ENCODE measurements at regions not wholly inside any gene's neighbourhood (a gene's known extent, or its start where the extent isn't known, plus 50 kb on each side); places are given as distances from the start of the nearest gene placed in this dataset.

GRCh38 chr4:22264261-22264660 is 251.6 kb downstream of the ADGRA3 start:
- H3K9me3 ChIP-seq = no peaks in the 10 kb centered on the region
- H3K36me3 Mint-ChIP-seq (ENCODE audit: insufficient read depth, unreplicated experiment) = no peaks in the 10 kb centered on the region
- POLR2A ChIA-PET = no interaction called here
- H3K27me3 Mint-ChIP-seq (ENCODE audit: insufficient read depth, unreplicated experiment) = peaks cover 3% of the 10 kb centered on the region
- no peak for DNase-seq
- intact Hi-C loops (cut with micrococcal nuclease; ENCODE audit: unreplicated experiment) = no loop called here
- peaks cover 9% of the 10 kb centered on the region for H3K9me3 Mint-ChIP-seq (ENCODE audit: unreplicated experiment)
- no peak for TF ChIP-seq CTCF (IDR thresholded peaks at IDR 0.05; ENCODE audit: insufficient read depth in 1 of 2, low read depth in 1 of 2, low read length in 1 of 2, severe bottlenecking in 1 of 2, unreplicated experiment in 1 of 2)
- CTCF ChIA-PET = no interaction called here
- H3K4me3 Mint-ChIP-seq (ENCODE audit: unreplicated experiment) = no peak overlapping the region
- H3K27me3 ChIP-seq (replicated peaks; ENCODE audit: control insufficient read depth, insufficient read depth, low read length) = no peaks in the 10 kb centered on the region
- H3K36me3 ChIP-seq (ENCODE audit: control insufficient read depth, insufficient read depth, low read length) = no peaks in the 10 kb centered on the region
- H3K4me1 ChIP-seq = no peaks in the 10 kb centered on the region
- no peaks in the 10 kb centered on the region for H3K4me1 Mint-ChIP-seq (ENCODE audit: low read depth, unreplicated experiment)
- BruUV-seq (replicated peaks) = no TSS peak
- H3K4me3 ChIP-seq (ENCODE audit: low read depth, low read length) = no peak overlapping the region
- H3K27ac Mint-ChIP-seq (ENCODE audit: unreplicated experiment) = no peak overlapping the region

- Mint-ChIP-seq H3K4me1 (ENCODE audit: low read depth, unreplicated experiment) (no peaks in the 10 kb centered on the region), H3K27ac (ENCODE audit: unreplicated experiment) (no peak overlapping the region), H3K9me3 (ENCODE audit: unreplicated experiment) (no peaks in the 10 kb centered on the region), H3K4me3 (ENCODE audit: unreplicated experiment) (no peak overlapping the region), H3K27me3 (ENCODE audit: insufficient read depth, unreplicated experiment) (no peaks in the 10 kb centered on the region), H3K36me3 (ENCODE audit: insufficient read depth, unreplicated experiment) (no peaks in the 10 kb centered on the region)
- H3K4me3 ChIP-seq (ENCODE audit: low read depth, low read length) = no peak overlapping the region
- DNase-seq = no peak
- H3K9me3 ChIP-seq = no peaks in the 10 kb centered on the region
- CTCF ChIA-PET = no interaction called here
- no TSS peak for BruUV-seq (replicated peaks)
- no peaks in the 10 kb centered on the region for H3K36me3 ChIP-seq (ENCODE audit: control insufficient read depth, insufficient read depth, low read length)
- intact Hi-C loops (cut with micrococcal nuclease; ENCODE audit: unreplicated experiment) = no loop called here
- H3K4me1 ChIP-seq = no peaks in the 10 kb centered on the region
- TF ChIP-seq CTCF (IDR thresholded peaks at IDR 0.05; ENCODE audit: insufficient read depth in 1 of 2, low read depth in 1 of 2, low read length in 1 of 2, severe bottlenecking in 1 of 2, unreplicated experiment in 1 of 2) = no peak
- H3K27me3 ChIP-seq (replicated peaks; ENCODE audit: control insufficient read depth, insufficient read depth, low read length) = no peaks in the 10 kb centered on the region
- POLR2A ChIA-PET = no interaction called here
Observed at GRCh38 chr4:22253431-22253830, 262.4 kb downstream of the ADGRA3 start.

GRCh38 chr4:22246847-22247246 is 269.0 kb downstream of the ADGRA3 start:
- H3K4me1 ChIP-seq = no peaks in the 10 kb centered on the region
- Mint-ChIP-seq H3K27ac (ENCODE audit: unreplicated experiment) (no peak overlapping the region), H3K4me3 (ENCODE audit: unreplicated experiment) (no peak overlapping the region), H3K27me3 (ENCODE audit: insufficient read depth, unreplicated experiment) (peaks cover 3% of the 10 kb centered on the region), H3K4me1 (ENCODE audit: low read depth, unreplicated experiment) (no peaks in the 10 kb centered on the region), H3K9me3 (ENCODE audit: unreplicated experiment) (no peaks in the 10 kb centered on the region), H3K36me3 (ENCODE audit: insufficient read depth, unreplicated experiment) (no peaks in the 10 kb centered on the region)
- intact Hi-C loops (cut with micrococcal nuclease; ENCODE audit: unreplicated experiment) = no loop called here
- no peaks in the 10 kb centered on the region for H3K36me3 ChIP-seq (ENCODE audit: control insufficient read depth, insufficient read depth, low read length)
- DNase-seq = no peak
- no peaks in the 10 kb centered on the region for H3K9me3 ChIP-seq
- ChIA-PET CTCF (no interaction called here), POLR2A (no interaction called here)
- no peaks in the 10 kb centered on the region for H3K27me3 ChIP-seq (replicated peaks; ENCODE audit: control insufficient read depth, insufficient read depth, low read length)
- H3K4me3 ChIP-seq (ENCODE audit: low read depth, low read length) = no peak overlapping the region
- no TSS peak for BruUV-seq (replicated peaks)
- no peak for TF ChIP-seq CTCF (IDR thresholded peaks at IDR 0.05; ENCODE audit: insufficient read depth in 1 of 2, low read depth in 1 of 2, low read length in 1 of 2, severe bottlenecking in 1 of 2, unreplicated experiment in 1 of 2)
